Aorta (tissue), 5 donors: ENCODE measurements at regions not wholly inside any gene's neighbourhood (a gene's known extent, or its start where the extent isn't known, plus 50 kb on each side); places are given as distances from the start of the nearest gene placed in this dataset.

ENCODE experiments used
- ATAC-seq: fragments of 200-7000 bp; cut with Tn5 transposase; one replicate; pipeline ENCODE4 v1.9.1; 2022; ENCODE audit warnings: moderate library complexity; ENCODE audit not compliant: low FRiP score
- DNase-seq, 2 donors: peaks; one replicate each; pipeline ENCODE4 v3.0.0-alpha.2; 2020
- H3K27ac ChIP-seq, 2 donors: one replicate each; pipeline ENCODE4 v1.5.1; 2013; ENCODE audit warnings: low read length in 2 of 2, mild to moderate bottlenecking in 2 of 2, moderate library complexity in 2 of 2, control low read depth in 1 of 2, inconsistent platforms in 1 of 2, low read depth in 1 of 2
- H3K27me3 ChIP-seq, 2 donors: one replicate each; pipeline ENCODE4 v1.6.1; 2013; ENCODE audit warnings: control low read depth in 1 of 2, low read length in 1 of 2, mild to moderate bottlenecking in 1 of 2, moderate library complexity in 1 of 2; ENCODE audit not compliant: insufficient read depth in 2 of 2, control insufficient read depth in 1 of 2
- H3K36me3 ChIP-seq, 2 donors: one replicate each; pipeline ENCODE4 v1.6.1; 2013; ENCODE audit warnings: control low read depth in 1 of 2, low read length in 1 of 2, mild to moderate bottlenecking in 1 of 2; ENCODE audit not compliant: insufficient read depth in 2 of 2, control insufficient read depth in 1 of 2
- H3K4me1 ChIP-seq, 2 donors: one replicate each; pipeline ENCODE4 v1.6.1; 2013; ENCODE audit warnings: low read length in 2 of 2, control low read depth in 1 of 2, mild to moderate bottlenecking in 1 of 2, moderate library complexity in 1 of 2; ENCODE audit not compliant: insufficient read depth in 2 of 2, control insufficient read depth in 1 of 2
- H3K4me3 ChIP-seq, 2 donors: one replicate each; pipeline ENCODE4 v1.5.1; 2013; ENCODE audit warnings: low read length in 2 of 2, control low read depth in 1 of 2, mild to moderate bottlenecking in 1 of 2
- H3K9me3 ChIP-seq: one replicate; pipeline ENCODE4 v1.6.1; 2013; ENCODE audit warnings: mild to moderate bottlenecking, low read length; ENCODE audit not compliant: control insufficient read depth
- WGBS, 2 donors: extraction: QIAGEN DNeasy Blood & Tissue Kit; methylation state at CpG; one replicate each; pipeline ENCODE4 v1.1.7; 2013; 5-methylcytosine and 5-hydroxymethylcytosine counted together
- intact Hi-C, 2 donors: fragments of 100-400 bp; cut with DNase I; formaldehyde crosslinking; loops; one replicate each; pipeline versions ENCODE4 v1.14.2 to v1.15.0; 2022
- donor health status: healthy with polysubstance abuse.
- donor health status: Bipolar disorder and iron deficiency.
- donor health status: DM: no; HTN: no; CAD: no.
- donor health status: DM: no; HTN: no; CAD: no.
- donor health status: DM: yes; HTN: yes; CAD: no.

GRCh38 chr4:11111370-11111769 is 317.3 kb downstream of the HS3ST1 start:
- Histone ChIP-seq H3K4me3 (no peak overlapping the region), H3K27ac (no peak overlapping the region), H3K36me3 (no peaks in the 10 kb centered on the region), H3K9me3 (no peaks in the 10 kb centered on the region), H3K27me3 (no peaks in the 10 kb centered on the region), H3K4me1 (no peaks in the 10 kb centered on the region)
- intact Hi-C loops: no loop called here
- ATAC-seq (no peak), DNase-seq (no peak)
- 82 to 86% methylated on average over 2 of the region's 2 CpGs for WGBS, 2 donors

DNA sequence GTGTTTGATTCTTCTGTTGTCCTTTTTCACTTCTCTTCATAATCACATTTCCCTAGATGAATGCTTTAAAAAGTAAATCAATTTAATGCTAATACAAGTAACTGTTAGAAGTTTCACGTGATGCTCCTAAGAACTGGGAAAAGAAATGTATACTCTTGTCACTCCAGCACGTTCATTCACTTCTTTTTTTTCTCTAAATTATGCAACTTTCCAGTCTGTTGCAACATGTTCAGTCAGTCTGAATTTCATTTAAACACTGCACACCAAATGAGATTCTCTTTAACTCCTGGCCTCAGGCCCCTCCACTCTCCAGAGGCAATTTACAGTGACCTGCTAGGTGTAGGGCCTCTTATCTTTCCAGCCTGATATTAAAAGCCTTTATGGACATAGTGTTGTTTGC is 321.9 kb downstream of the HS3ST1 start:
- Histone ChIP-seq H3K4me1 (no peaks in the 10 kb centered on the region), H3K27ac (no peak overlapping the region), H3K27me3 (no peaks in the 10 kb centered on the region), H3K9me3 (no peaks in the 10 kb centered on the region), H3K4me3 (no peak overlapping the region), H3K36me3 (no peaks in the 10 kb centered on the region)
- WGBS, 2 donors: 69 to 71% methylated on average over 2 of the region's 2 CpGs
- intact Hi-C loops: no loop called here
- DNase-seq (no peak), ATAC-seq (no peak)

DNA sequence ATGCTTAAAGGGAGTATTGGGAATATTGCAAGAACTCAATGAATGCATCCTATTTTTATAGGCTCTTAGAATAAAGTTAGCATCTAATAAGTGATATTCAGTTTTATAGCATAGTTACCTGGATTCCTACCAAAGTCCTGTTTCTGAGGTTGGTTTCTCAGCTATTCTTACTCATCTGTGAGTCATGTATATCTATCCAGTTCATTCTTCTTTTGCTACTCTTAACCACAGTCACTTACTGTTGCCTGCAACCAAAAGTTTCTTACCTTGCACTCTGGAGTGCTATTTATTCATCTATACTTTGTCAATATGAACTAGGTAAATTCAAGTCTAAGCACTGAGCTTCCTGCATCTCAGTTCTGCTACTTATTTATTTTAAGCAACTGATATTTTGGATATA is 322.5 kb downstream of the HS3ST1 start:
- DNase-seq (no peak), ATAC-seq (no peak)
- no peaks in the 10 kb centered on the region for H3K27me3 ChIP-seq
- H3K36me3 ChIP-seq: no peaks in the 10 kb centered on the region
- no peaks in the 10 kb centered on the region for H3K4me1 ChIP-seq
- H3K9me3 ChIP-seq: no peaks in the 10 kb centered on the region
- H3K4me3 ChIP-seq: no peak overlapping the region
- H3K27ac ChIP-seq: no peak overlapping the region
- intact Hi-C loops: no loop called here

GRCh38 chr4:11105715-11106114 is 323.0 kb downstream of the HS3ST1 start:
- no peaks in the 10 kb centered on the region for H3K27me3 ChIP-seq
- H3K36me3 ChIP-seq: no peaks in the 10 kb centered on the region
- H3K4me3 ChIP-seq: no peak overlapping the region
- no peaks in the 10 kb centered on the region for H3K4me1 ChIP-seq
- no peak for DNase-seq
- no peak overlapping the region for H3K27ac ChIP-seq
- 93 to 95% methylated on average over 3 of the region's 3 CpGs for WGBS, 2 donors
- intact Hi-C loops: no loop called here
- no peaks in the 10 kb centered on the region for H3K9me3 ChIP-seq
- ATAC-seq: no peak

DNA sequence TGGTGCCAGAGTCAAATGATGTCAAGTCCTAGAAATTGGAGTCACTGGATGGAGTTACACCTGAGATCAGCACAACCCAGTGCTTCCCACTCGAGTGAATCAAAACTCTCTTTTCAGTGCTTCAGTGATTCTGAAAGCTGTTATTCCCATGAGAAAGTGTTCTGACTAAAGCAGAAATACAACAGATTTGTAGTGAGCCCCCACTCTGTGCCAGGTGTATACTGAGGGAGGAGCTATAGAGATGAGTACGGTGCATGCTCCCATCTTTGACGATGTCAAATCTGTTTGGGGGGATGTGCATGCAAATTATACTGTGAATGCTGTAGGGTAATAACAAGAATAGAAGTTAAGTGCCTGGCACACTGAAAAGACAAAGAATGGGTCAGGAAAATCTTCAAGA is 330.2 kb downstream of the HS3ST1 start:
- Histone ChIP-seq H3K27me3 (no peaks in the 10 kb centered on the region), H3K9me3 (no peaks in the 10 kb centered on the region), H3K36me3 (no peaks in the 10 kb centered on the region), H3K27ac (no peak overlapping the region), H3K4me3 (no peak overlapping the region), H3K4me1 (no peaks in the 10 kb centered on the region)
- ATAC-seq (no peak), DNase-seq (no peak)
- WGBS, 2 donors: 87 to 92% methylated on average over 3 of the region's 3 CpGs
- intact Hi-C loops: no loop called here

DNA sequence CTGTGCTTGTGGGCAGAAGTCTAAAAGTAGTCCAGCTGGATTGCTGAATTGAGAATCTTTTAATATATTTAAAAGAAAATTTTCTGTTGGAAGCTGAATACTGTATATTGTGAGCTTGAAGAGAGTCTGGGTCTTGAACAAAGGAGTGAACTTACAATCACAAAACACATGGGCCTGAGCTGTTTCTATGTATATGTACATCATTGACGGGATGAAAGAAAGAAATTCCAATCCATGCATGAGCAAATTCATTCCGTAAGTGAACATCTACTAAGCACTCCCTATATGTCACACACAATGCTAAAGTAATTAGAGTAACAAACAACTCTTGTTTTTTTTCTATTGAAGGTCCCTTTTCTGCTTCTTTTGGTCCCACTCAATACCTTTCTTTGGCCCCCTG is 331.0 kb downstream of the HS3ST1 start:
- ATAC-seq (no peak), DNase-seq (no peak)
- Histone ChIP-seq H3K4me1 (no peaks in the 10 kb centered on the region), H3K27me3 (no peaks in the 10 kb centered on the region), H3K9me3 (no peaks in the 10 kb centered on the region), H3K27ac (no peak overlapping the region), H3K36me3 (no peaks in the 10 kb centered on the region), H3K4me3 (no peak overlapping the region)
- WGBS, 2 donors: 95 to 96% methylated on average over 2 of the region's 2 CpGs
- intact Hi-C loops: no loop called here

DNA sequence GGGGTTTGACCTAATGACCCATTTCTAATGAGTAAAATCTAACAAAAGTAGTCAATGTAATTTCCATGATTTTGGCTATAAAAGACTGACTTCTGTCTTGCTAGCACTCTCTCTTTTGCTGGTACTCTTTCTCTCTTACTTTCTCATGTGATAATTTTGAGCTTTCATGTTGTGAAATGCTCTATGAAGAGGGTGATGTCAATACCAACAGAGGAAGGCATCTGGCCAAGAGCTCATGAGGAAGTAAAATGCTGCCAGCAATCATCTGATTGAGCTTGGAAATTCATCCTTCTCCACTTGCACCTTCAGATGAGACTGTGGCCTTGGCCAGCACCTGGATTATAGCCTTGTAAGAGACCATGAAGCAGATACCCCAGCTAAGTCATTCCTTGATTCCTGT is 347.7 kb downstream of the HS3ST1 start:
- Histone ChIP-seq H3K4me1 (peaks cover 0 to 1% of the 10 kb centered on the region in 2 donors), H3K27ac (no peak overlapping the region), H3K9me3 (peaks cover 1% of the 10 kb centered on the region), H3K27me3 (no peaks in the 10 kb centered on the region), H3K4me3 (no peak overlapping the region), H3K36me3 (no peaks in the 10 kb centered on the region)
- DNase-seq (no peak), ATAC-seq (no peak)
- intact Hi-C loops: no loop called here

GRCh38 chr4:11079171-11079570 is 349.5 kb downstream of the HS3ST1 start:
- no peak for DNase-seq
- H3K4me1 ChIP-seq: no peaks in the 10 kb centered on the region
- no peaks in the 10 kb centered on the region for H3K9me3 ChIP-seq
- ATAC-seq: no peak
- H3K4me3 ChIP-seq: no peak overlapping the region
- 89 to 97% methylated on average over 1 of the region's 1 CpG for WGBS, 2 donors
- intact Hi-C loops: no loop called here
- no peak overlapping the region for H3K27ac ChIP-seq
- H3K36me3 ChIP-seq: no peaks in the 10 kb centered on the region
- H3K27me3 ChIP-seq: no peaks in the 10 kb centered on the region

DNA sequence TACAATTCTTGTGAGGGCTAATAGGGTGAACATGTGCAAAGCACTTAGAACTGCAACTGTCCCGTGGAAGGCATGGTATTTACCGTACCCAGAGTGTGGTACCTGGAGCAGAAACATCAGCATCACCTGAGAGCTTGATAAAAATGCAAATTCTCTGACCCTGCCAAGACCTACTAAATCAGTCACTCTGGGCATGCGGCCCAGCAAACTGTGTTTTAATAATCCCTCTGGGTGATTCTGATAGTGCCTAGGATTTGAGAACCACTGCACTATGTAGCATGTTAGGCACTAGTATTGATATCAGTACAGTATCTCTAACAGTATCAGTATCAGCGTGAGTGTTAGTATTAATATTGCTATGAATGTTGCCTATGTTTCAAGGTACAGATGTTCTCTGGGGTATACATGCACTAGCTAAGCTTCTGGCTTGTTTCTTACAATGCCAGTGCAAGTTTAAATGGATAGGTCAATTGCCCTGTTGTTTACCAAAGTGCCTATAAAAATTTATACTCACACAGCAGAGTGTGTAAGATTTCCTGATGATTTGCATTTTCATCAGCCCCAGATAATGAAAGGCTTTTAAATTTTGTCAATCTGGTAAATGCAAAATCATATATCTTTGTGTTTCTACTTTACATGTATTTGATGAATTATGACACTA is 354.0 kb downstream of the HS3ST1 start:
- peaks cover 0 to 3% of the 10 kb centered on the region in 2 donors for H3K4me1 ChIP-seq
- H3K4me3 ChIP-seq: no peak overlapping the region
- no peak for ATAC-seq
- WGBS, 2 donors: 54 to 59% methylated on average over 4 of the region's 4 CpGs
- intact Hi-C loops: no loop called here
- DNase-seq: no peak
- H3K27ac ChIP-seq: no peak overlapping the region
- no peaks in the 10 kb centered on the region for H3K9me3 ChIP-seq
- H3K36me3 ChIP-seq: no peaks in the 10 kb centered on the region
- no peaks in the 10 kb centered on the region for H3K27me3 ChIP-seq
